Activated naive CD8-positive, alpha-beta T cell treated with anti-CD3 and anti-CD28 coated beads, Interleukin-2, amount 50 U/mL, for 24 hours (primary cell): ENCODE measurements at regions not wholly inside any gene's neighbourhood (a gene's known extent, or its start where the extent isn't known, plus 50 kb on each side); places are given as distances from the start of the nearest gene placed in this dataset.
"Not testable (repeated sequence)": the region's sequence is repeated elsewhere in the genome, so short reads cannot be mapped to it uniquely, and the experiment has no call there.

Experiments
- ATAC-seq: fragments of 150-1000 bp; cut with Tn5 transposase; one replicate; pipeline ENCODE4 v1.10.0; 2021
- DNase-seq: peaks from one replicate; pipeline ENCODE4 v3.0.0; 2021
- H3K27ac Mint-ChIP-seq: one replicate; pipeline ENCODE4 v1.8.0; 2021; ENCODE audit warnings: mild to moderate bottlenecking, mixed read lengths
- H3K27me3 Mint-ChIP-seq: one replicate; pipeline ENCODE4 v1.8.0; 2021; ENCODE audit warnings: mixed read lengths
- H3K36me3 Mint-ChIP-seq: one replicate; pipeline ENCODE4 v1.8.0; 2021; ENCODE audit warnings: low read depth, mixed read lengths
- H3K4me1 Mint-ChIP-seq: one replicate; pipeline ENCODE4 v1.8.0; 2021; ENCODE audit warnings: mixed read lengths
- H3K4me3 Mint-ChIP-seq: one replicate; pipeline ENCODE4 v1.8.0; 2021; ENCODE audit warnings: mild to moderate bottlenecking, moderate library complexity, mixed read lengths
- H3K9me3 Mint-ChIP-seq: one replicate; pipeline ENCODE4 v1.8.0; 2021; ENCODE audit warnings: mixed read lengths

DNA sequence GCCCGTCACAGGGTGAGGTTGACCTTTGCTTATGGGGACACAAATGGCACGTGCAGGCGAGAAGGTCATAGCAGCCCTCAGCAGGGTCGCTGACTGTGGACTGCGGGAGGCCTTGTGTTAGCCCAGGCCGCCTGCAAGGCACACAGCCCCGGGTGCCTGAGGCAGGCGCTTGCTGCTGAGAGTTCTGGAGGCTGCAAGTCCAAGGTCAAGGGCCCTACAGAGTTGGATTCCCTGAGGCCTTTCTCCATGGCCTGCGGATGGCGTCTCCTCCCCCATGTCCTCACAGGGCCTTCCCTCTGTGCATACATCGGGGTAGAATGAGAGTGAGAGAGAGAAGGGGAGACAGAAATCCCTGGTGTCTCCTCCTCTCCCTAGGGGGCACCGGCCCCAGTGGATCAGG lies 202.3 kb downstream of the BANP start:
- H3K4me3 Mint-ChIP-seq, ATAC-seq: not testable (repeated sequence)

DNA sequence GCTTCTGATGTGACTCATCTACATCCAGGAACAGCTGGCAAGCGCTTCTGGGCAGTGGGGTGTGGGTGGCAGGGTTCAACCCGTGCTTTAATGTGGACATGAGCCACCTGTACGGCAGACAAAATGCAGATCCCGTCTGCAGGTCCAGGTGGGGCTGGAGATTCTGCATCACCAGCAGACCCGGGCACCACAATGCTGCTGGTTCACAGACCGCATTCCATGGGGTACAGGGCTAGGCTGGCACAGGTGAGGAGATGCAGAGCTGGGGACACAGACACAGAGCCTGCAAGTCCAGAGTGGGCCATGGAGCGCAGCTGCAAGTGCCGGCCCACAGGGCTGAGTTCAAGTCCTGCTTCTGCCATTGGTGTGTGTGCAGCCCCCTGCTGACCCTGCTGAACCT lies 203.7 kb downstream of the BANP start:
- not testable (repeated sequence) for H3K27ac Mint-ChIP-seq, H3K4me1 Mint-ChIP-seq, H3K27me3 Mint-ChIP-seq

More for the DNA sequence above, 202.3 kb downstream of the BANP start:
- not testable (repeated sequence) for H3K4me1 Mint-ChIP-seq, H3K27me3 Mint-ChIP-seq, H3K9me3 Mint-ChIP-seq, DNase-seq, H3K36me3 Mint-ChIP-seq, H3K27ac Mint-ChIP-seq

DNA sequence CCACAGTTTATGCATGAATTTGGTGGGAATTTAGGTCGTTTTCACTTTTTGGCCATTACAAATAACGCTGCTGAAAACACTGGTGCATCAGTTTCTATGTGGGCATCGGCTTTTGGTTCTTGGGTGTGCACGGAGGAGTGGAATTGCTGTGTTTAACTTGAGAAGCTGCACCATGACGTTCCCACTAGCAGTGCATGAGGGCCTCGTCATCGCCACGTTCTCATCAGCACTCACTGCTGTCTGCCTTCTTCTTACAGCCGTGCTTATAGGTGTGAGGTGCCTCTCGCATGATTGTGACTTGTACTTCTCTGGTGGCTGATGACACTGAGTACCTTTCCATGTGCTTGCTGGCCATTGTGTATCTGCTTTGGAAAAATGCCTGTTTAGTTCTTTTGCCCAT lies 204.4 kb downstream of the BANP start:
- H3K27me3 Mint-ChIP-seq, H3K4me3 Mint-ChIP-seq, DNase-seq, ATAC-seq, H3K9me3 Mint-ChIP-seq, H3K27ac Mint-ChIP-seq, H3K36me3 Mint-ChIP-seq, H3K4me1 Mint-ChIP-seq: not testable (repeated sequence)

More for the DNA sequence above, 203.7 kb downstream of the BANP start:
- H3K9me3 Mint-ChIP-seq, ATAC-seq, H3K36me3 Mint-ChIP-seq, DNase-seq, H3K4me3 Mint-ChIP-seq: not testable (repeated sequence)

DNA sequence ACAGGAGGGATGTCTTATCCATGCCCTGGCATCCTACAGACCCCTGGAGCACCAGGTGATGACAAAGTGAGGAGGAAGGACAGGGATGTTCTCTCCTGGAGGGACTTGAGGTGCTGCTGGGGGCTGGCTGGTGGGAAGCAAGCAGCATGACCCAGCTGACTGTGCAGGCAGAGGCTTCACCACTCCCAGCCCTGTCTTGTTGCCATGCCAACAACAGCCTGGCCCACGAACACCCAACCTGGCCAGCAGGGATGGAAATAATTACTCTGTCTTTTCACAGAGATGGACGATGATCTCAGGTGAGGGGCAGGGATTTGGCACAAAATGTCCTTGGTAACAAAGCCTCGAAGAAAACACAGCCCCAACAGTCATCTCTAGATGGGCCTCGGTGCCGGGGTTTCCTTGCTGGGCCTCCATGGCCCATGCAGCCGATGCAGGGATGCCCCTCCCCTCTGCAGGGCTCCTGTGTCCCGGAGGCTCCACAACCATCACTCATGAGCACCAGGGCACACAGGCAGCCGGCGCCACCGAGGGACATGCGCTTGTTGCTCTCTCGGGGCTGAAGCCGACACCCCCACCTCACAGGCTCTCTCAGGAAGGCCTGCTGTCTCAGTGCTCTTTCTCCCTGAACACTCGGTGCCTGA lies 205.5 kb downstream of the BANP start:
- not testable (repeated sequence) for H3K4me1 Mint-ChIP-seq, H3K36me3 Mint-ChIP-seq, H3K9me3 Mint-ChIP-seq, H3K27ac Mint-ChIP-seq, ATAC-seq, DNase-seq, H3K4me3 Mint-ChIP-seq, H3K27me3 Mint-ChIP-seq

DNA sequence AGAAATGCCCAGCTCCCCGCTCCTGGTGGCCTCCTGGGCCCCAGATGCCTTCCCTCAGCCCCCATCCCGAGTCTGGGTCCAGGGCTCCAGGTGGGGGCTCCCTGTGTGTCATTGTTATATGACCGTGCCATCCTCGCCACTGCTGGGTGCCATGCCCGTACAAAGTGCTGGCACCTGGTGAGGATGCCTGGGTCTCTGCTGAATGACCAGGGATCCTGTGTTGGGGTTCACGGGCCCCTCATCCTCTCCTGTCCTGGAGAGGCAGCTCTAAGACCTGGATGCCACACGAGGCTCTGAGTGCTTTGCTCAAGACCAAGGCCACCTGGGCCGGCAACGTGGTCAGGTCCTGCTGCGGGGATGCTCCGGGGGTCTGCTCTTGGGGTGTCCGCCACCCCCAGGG lies 206.5 kb downstream of the BANP start:
- H3K36me3 Mint-ChIP-seq, H3K4me3 Mint-ChIP-seq, H3K27me3 Mint-ChIP-seq, DNase-seq, H3K9me3 Mint-ChIP-seq, H3K27ac Mint-ChIP-seq, H3K4me1 Mint-ChIP-seq, ATAC-seq: not testable (repeated sequence)

DNA sequence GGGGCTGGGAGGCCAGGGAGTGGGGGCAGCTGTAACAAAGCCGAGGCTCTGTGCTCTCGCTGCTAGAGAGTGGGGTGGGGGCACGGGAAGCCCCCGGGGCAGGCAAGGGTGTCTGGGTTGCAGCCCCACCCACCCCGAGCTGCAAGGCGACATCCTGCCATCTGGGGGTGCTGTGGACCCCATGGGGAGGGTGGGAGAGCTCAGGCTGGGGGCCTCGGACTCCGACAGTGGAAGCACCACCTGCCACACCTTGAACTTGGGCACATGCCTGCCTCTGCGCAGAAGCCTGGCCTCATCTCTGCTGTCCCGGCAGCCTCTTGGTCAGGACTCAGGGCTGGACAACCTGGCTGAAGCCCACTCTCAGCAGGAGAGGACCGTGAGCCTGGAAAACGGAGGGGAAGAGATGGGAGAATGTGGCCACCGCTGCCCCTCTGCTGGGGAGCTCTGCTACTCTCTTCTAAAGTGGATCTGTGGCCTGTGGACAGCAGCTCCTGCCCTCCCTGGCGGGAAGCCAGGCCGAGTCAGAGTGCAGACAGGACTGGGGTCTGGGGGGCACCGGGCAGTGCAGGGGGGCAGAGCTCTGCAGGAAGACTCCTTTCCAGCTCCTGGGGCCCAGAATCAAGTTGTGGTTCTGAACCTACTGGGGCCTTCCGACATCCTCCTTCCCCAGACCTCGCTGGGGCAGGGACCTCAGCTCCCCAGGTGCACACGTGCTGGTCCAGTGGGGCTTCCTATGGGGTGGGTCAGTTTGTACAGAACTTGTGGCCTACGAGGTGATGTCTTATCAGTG lies 207.2 kb downstream of the BANP start:
- H3K27me3 Mint-ChIP-seq, DNase-seq, H3K36me3 Mint-ChIP-seq, ATAC-seq, H3K4me3 Mint-ChIP-seq, H3K9me3 Mint-ChIP-seq, H3K27ac Mint-ChIP-seq, H3K4me1 Mint-ChIP-seq: not testable (repeated sequence)

DNA sequence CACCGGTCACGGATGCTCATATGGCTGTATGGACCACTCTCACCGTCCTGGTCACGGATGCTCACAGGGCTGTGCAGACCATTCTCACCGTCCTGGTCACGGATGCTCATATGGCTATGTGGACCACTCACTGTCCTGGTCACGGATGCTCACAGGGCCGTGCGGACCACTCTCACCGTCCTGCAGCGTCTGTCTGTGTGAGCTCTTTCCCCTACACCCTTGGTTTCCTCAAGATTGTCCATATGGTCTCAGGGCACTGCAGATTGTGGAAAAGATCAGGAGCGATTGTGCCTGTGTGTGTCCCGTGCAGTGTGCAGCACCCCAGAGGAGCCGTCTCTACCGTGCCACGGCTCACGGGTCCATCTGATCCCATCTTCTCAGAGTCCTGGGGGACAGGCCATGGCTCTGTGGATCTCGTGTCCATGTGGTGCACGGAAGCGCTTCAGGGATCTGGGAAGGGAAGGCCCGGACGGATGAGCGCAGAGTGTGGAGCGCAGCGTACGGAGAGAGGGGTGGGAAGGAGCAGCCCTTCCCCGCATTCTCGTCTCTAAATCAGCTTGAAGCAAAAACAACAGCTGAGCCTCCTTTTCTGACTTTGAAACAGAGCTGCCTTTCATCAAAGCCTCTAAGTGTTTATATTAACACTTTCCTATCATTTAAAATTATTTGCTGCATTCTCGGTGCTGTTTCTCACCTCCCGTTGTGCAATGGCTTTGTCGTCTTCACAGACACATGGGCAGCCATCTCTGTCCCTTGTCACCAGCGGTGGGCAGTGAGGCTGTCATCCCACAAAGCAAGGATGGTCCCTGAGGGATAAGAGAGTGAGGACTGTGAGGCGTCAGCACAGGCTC lies 208.0 kb downstream of the BANP start:
- not testable (repeated sequence) for H3K4me1 Mint-ChIP-seq, H3K27ac Mint-ChIP-seq, H3K4me3 Mint-ChIP-seq, ATAC-seq, DNase-seq, H3K36me3 Mint-ChIP-seq, H3K9me3 Mint-ChIP-seq, H3K27me3 Mint-ChIP-seq

DNA sequence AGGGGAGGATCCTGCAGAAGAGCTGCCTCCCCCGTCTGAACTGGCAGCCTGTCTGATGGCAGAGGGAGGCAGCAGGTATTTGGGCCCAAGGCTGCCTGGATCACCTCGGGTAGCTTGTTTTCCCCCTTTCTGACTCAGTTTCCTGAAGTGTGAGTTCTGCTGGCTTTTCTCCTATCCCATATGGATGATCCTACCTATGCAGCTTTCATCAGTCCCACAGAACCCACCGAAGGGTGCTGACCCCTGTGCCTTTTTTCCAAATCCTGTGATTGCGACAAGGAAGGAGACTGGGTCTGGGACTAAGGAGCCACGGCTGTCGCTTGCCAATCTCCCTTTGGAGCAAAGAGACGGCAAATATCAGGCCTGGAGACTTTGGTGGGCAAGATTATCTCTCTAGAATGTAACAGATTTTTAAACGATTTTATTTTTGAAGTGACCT lies 208.7 kb downstream of the BANP start:
- H3K36me3 Mint-ChIP-seq, H3K27ac Mint-ChIP-seq, H3K4me3 Mint-ChIP-seq, H3K4me1 Mint-ChIP-seq, H3K9me3 Mint-ChIP-seq, ATAC-seq, DNase-seq, H3K27me3 Mint-ChIP-seq: not testable (repeated sequence)

DNA sequence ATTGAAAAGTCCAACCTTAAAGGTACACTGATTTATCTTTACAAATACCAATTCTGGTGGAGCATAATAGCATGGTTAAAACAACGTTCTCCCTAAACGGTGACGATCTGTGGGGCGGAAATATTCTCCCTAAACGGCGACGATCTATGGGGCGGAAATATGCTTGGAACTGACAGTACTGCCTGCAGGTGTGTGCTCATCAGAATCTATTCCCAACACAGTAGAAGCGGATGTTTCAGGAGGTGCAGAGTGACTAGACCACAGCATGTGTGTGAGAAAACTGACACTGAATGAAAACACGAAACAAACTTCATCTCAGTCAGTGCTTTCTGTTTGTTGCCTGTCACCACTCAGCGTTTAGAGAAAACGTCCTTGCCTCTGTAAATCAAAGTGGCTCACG lies 210.0 kb downstream of the BANP start:
- not testable (repeated sequence) for H3K4me3 Mint-ChIP-seq, ATAC-seq

DNA sequence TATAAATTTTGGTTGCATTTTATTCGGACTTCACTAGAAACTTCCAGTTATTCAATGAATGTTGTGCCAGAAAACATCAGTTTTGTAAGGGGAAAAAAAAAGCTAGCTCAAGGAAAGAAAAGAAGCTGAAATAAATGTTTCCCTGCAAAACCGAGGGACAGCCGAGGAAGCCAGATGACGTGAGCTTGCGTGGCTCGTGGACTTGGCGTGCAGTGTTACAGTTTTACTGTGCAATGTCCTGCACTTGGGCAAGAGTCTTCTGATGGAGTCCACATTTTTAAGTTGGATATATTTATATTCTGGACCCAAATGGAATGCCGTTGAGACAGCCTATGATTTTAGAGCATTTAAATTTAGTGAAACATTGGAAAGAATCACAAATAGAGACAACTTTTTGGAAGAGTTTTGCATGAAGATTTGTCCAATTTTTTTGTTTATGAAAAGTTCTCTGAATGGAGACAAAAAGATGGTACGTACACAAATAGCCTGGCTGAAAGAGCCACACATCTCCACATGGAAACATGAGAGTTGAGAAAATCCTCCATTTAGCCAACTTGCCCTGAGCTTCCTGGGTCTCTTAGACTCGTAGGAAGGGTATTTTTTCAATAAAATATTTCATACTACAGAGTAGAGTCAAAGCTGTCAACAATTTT lies 210.5 kb downstream of the BANP start:
- not testable (repeated sequence) for H3K36me3 Mint-ChIP-seq, ATAC-seq, H3K27ac Mint-ChIP-seq, H3K27me3 Mint-ChIP-seq, H3K9me3 Mint-ChIP-seq, H3K4me1 Mint-ChIP-seq, DNase-seq, H3K4me3 Mint-ChIP-seq

More for the DNA sequence above, 210.0 kb downstream of the BANP start:
- not testable (repeated sequence) for DNase-seq, H3K4me1 Mint-ChIP-seq, H3K36me3 Mint-ChIP-seq, H3K27ac Mint-ChIP-seq, H3K9me3 Mint-ChIP-seq, H3K27me3 Mint-ChIP-seq

DNA sequence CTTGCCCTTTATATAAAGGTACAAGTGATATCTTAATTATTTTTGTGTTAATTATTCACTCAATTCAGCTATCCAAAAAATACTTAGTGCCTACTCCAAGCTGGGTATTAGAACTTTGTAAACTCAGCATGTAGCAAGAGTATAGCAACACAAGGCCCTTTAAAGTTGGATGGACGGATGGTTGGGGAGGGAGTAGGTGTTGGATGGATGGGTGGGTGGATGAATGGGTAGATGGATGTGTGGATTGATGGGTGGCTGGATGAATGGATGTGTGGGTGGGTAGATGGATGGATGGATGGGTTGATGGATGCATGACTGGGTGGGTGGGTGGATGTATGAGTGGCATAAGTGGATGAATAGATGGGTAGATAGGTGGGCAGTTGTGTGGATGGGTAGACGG lies 211.5 kb downstream of the BANP start:
- not testable (repeated sequence) for H3K4me1 Mint-ChIP-seq, ATAC-seq, H3K36me3 Mint-ChIP-seq, H3K27ac Mint-ChIP-seq, H3K9me3 Mint-ChIP-seq, H3K4me3 Mint-ChIP-seq, H3K27me3 Mint-ChIP-seq, DNase-seq

DNA sequence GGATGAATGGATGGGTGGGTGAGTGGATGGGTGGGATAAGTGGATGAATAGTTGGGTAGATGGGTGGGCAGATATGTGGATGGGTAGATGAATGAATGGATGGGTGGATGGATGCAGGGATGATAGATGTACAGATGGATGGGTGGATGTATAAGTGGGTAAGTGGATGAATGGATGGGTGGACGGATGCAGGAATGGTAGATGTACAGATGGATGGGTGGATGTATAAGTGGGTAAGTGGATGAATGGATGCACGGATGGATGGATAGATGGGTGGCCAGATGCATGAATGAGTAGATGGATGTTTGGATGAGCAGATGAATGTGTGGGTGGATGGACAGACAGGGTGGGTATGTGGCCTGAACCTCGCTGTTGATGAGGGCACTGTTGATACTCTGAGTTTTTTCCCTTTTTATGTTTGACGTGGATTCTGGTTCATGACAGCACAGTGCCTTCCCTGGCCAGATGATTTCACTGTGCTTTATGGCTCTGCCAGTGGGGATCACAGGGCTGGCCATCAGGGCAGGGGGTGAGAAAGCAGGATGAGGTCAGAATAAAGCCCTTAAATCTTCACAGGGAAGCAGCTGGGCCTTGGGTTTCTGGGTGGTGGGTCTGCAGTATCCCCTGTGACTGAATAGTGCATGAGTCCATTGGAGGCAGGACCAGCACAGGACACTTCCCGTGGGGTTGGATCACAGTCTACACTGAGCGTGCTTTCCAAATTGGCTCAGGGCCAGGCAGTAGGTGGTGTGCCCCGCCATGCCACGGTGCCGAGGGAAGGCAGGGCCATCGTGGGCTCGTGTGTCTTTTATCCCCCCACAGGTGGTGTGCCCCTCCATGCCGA lies 213.2 kb downstream of the BANP start:
- ATAC-seq, result not testable (repeated sequence)

DNA sequence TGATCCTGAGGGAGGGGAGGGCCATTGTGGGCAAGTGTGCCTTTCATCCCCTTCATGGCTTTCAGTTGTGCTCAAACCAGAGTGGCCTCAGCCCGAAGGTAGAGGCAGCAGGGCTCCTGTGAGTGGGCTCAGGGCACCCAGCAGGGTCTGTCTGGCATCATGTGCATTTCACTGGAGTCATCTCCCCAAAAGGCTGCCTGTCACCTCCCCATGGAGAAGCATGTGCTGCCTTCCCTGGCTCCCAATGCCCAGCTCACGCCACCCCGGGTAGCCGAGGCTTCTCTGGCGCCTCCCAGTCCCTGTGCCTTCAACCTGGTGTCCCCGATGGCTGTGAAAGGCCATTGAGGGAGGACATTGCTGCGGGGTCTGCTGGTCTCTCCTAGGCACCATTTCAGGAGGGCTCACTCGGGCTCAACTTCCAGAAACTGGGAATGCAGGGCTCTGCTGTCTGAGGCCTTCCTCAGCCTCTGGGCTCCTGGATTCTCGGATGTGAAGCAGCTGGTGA lies 213.9 kb downstream of the BANP start:
- not testable (repeated sequence) for H3K9me3 Mint-ChIP-seq, H3K4me3 Mint-ChIP-seq, H3K4me1 Mint-ChIP-seq, H3K27ac Mint-ChIP-seq, DNase-seq, H3K36me3 Mint-ChIP-seq, ATAC-seq, H3K27me3 Mint-ChIP-seq

More for the DNA sequence above, 213.2 kb downstream of the BANP start:
- H3K36me3 Mint-ChIP-seq, H3K4me3 Mint-ChIP-seq, DNase-seq, H3K9me3 Mint-ChIP-seq, H3K27me3 Mint-ChIP-seq, H3K27ac Mint-ChIP-seq, H3K4me1 Mint-ChIP-seq: not testable (repeated sequence)
